Chondrocyte (in vitro differentiated cells): ENCODE measurements at regions not wholly inside any gene's neighbourhood (a gene's known extent, or its start where the extent isn't known, plus 50 kb on each side); places are given as distances from the start of the nearest gene placed in this dataset.

ENCODE experiments used
- DNase-seq: peaks from one replicate; pipeline ENCODE4 v3.0.0; 2021; ENCODE audit warnings: mixed read lengths, low spot score
- H3K27ac Mint-ChIP-seq: one replicate; pipeline ENCODE4 v1.8.0; 2021; ENCODE audit warnings: mild to moderate bottlenecking, moderate library complexity, mixed read lengths; ENCODE audit not compliant: unreplicated experiment
- H3K27me3 Mint-ChIP-seq: 2 replicates; pipeline ENCODE4 v1.8.0; 2021; ENCODE audit warnings: low read depth, mixed read lengths
- H3K36me3 Mint-ChIP-seq: 2 replicates; pipeline ENCODE4 v1.8.0; 2021; ENCODE audit warnings: low read depth, mixed read lengths
- H3K4me1 Mint-ChIP-seq: 2 replicates; pipeline ENCODE4 v1.8.0; 2021; ENCODE audit warnings: low read depth, mild to moderate bottlenecking, mixed read lengths
- H3K4me3 Mint-ChIP-seq: one replicate; pipeline ENCODE4 v1.8.0; 2021; ENCODE audit warnings: mild to moderate bottlenecking, moderate library complexity, mixed read lengths; ENCODE audit not compliant: unreplicated experiment
- H3K9me3 Mint-ChIP-seq: 2 replicates; pipeline ENCODE4 v1.8.0; 2021; ENCODE audit warnings: low read depth, mixed read lengths
- CTCF ChIP-seq: fragments of 200-600 bp; sonication (generic); IDR thresholded peaks from 2 replicates; pipeline ENCODE4 v1.5.0; 2021; ENCODE audit warnings: antibody characterized with exemption, mild to moderate bottlenecking, moderate library complexity

- no peaks in the 10 kb centered on the region for H3K27me3 Mint-ChIP-seq
- H3K4me1 Mint-ChIP-seq, result peaks cover 17% of the 10 kb centered on the region
- H3K4me3 Mint-ChIP-seq, result no peak overlapping the region
- no peak overlapping the region for H3K27ac Mint-ChIP-seq
- no peak for TF ChIP-seq CTCF
- peaks cover 6% of the 10 kb centered on the region for H3K9me3 Mint-ChIP-seq
- no peaks in the 10 kb centered on the region for H3K36me3 Mint-ChIP-seq
- DNase-seq, result no peak
Observed at GRCh38 chr6:146904596-146904995, 299.6 kb upstream of the STXBP5 start.

- DNase-seq, result no peak
- no peak overlapping the region for H3K27ac Mint-ChIP-seq
- no peak overlapping the region for H3K4me3 Mint-ChIP-seq
- peaks cover 7% of the 10 kb centered on the region for H3K9me3 Mint-ChIP-seq
- no peaks in the 10 kb centered on the region for H3K27me3 Mint-ChIP-seq
- TF ChIP-seq CTCF, result no peak
- peaks cover 21% of the 10 kb centered on the region for H3K4me1 Mint-ChIP-seq
- no peaks in the 10 kb centered on the region for H3K36me3 Mint-ChIP-seq
Observed at GRCh38 chr6:146905181-146905704, 299.0 kb upstream of the STXBP5 start.

- Mint-ChIP-seq H3K27ac (no peak overlapping the region), H3K9me3 (peaks cover 7% of the 10 kb centered on the region)
- no peak for TF ChIP-seq CTCF
Observed at GRCh38 chr6:146908786-146909185, 295.4 kb upstream of the STXBP5 start.

GRCh38 chr6:146909376-146909775 lies 294.8 kb upstream of the STXBP5 start:
- Mint-ChIP-seq H3K4me1 (peaks cover 48% of the 10 kb centered on the region), H3K4me3 (no peak overlapping the region), H3K27me3 (no peaks in the 10 kb centered on the region), H3K9me3 (peaks cover 7% of the 10 kb centered on the region), H3K36me3 (no peaks in the 10 kb centered on the region), H3K27ac (no peak overlapping the region)
- TF ChIP-seq CTCF, result no peak
- DNase-seq, result no peak

More at GRCh38 chr6:146908786-146909185, 295.4 kb upstream of the STXBP5 start:
- DNase-seq, result no peak
- H3K4me1 Mint-ChIP-seq, result peaks cover 42% of the 10 kb centered on the region
- no peak overlapping the region for H3K4me3 Mint-ChIP-seq
- no peaks in the 10 kb centered on the region for H3K27me3 Mint-ChIP-seq
- no peaks in the 10 kb centered on the region for H3K36me3 Mint-ChIP-seq

- TF ChIP-seq CTCF, result no peak
- no peak overlapping the region for H3K4me3 Mint-ChIP-seq
- peaks cover 51% of the 10 kb centered on the region for H3K4me1 Mint-ChIP-seq
- H3K27ac Mint-ChIP-seq, result no peak overlapping the region
- no peak for DNase-seq
- H3K9me3 Mint-ChIP-seq, result peaks cover 7% of the 10 kb centered on the region
- H3K36me3 Mint-ChIP-seq, result no peaks in the 10 kb centered on the region
- no peaks in the 10 kb centered on the region for H3K27me3 Mint-ChIP-seq
Observed at GRCh38 chr6:146909886-146910285, 294.3 kb upstream of the STXBP5 start.
